GM23338 (cell line): ENCODE measurements at regions not wholly inside any gene's neighbourhood (a gene's known extent, or its start where the extent isn't known, plus 50 kb on each side); places are given as distances from the start of the nearest gene placed in this dataset.

Source experiments
- CREB1 ChIP-seq: fragments of 250-450 bp; sonication (Bioruptor Pico); IDR thresholded peaks from 2 replicates; pipeline ENCODE4 v1.5.0; 2020; ENCODE audit warnings: low read depth, mild to moderate bottlenecking, moderate library complexity
- CTCF ChIP-seq, 2 experiments: fragments of 200-600 bp in 1 of 2; sonication (generic) in 1 of 2; conservative IDR thresholded peaks; 2 replicates each; pipeline versions ENCODE4 v1.5.1 to v1.6.1; 2016 to 2017; ENCODE audit warnings: antibody characterized with exemption in 2 of 2, low read depth in 2 of 2, mild to moderate bottlenecking in 2 of 2, moderate library complexity in 1 of 2
- ETS1 ChIP-seq: IDR thresholded peaks from 2 replicates; pipeline ENCODE4 v1.6.1; 2016; ENCODE audit warnings: antibody characterized with exemption
- EZH2 ChIP-seq: fragments of 200-600 bp; sonication (generic); IDR thresholded peaks from one replicate; pipeline ENCODE4 v1.8.0; 2017; ENCODE audit warnings: antibody characterized with exemption, mild to moderate bottlenecking, low read depth; ENCODE audit not compliant: unreplicated experiment
- EZH2phosphoT487 ChIP-seq: fragments of 200-600 bp; sonication (generic); IDR thresholded peaks from one replicate; pipeline ENCODE4 v1.8.1; 2018; ENCODE audit warnings: antibody characterized with exemption; ENCODE audit not compliant: unreplicated experiment
- JUNB ChIP-seq: IDR thresholded peaks from one replicate; pipeline ENCODE4 v1.6.1; 2016; ENCODE audit warnings: antibody characterized with exemption; ENCODE audit not compliant: unreplicated experiment
- NANOG ChIP-seq: IDR thresholded peaks from 2 replicates; pipeline ENCODE4 v1.6.1; 2016; ENCODE audit warnings: antibody characterized with exemption, borderline replicate concordance
- POLR2AphosphoS5 ChIP-seq: IDR thresholded peaks from 2 replicates; pipeline ENCODE4 v1.6.1; 2016; ENCODE audit warnings: antibody characterized with exemption, low read depth
- REST ChIP-seq: IDR thresholded peaks from one replicate; pipeline ENCODE4 v1.6.1; 2018; ENCODE audit warnings: antibody characterized with exemption; ENCODE audit not compliant: unreplicated experiment
- STAT1 ChIP-seq: IDR thresholded peaks from one replicate; pipeline ENCODE4 v1.6.1; 2016; ENCODE audit warnings: antibody characterized with exemption; ENCODE audit not compliant: unreplicated experiment
- ZNF331 ChIP-seq: fragments of 250-450 bp; sonication (Bioruptor Pico); IDR thresholded peaks from 2 replicates; pipeline ENCODE4 v1.5.0; 2020; ENCODE audit warnings: low read depth, mild to moderate bottlenecking, moderate library complexity

- TF ChIP-seq EZH2 (no peak), CTCF (conservative IDR thresholded peaks at IDR 0.05; ENCODE audit: low read depth in 2 of 2) (no peak), POLR2AphosphoS5 (no peak), CREB1 (CRISPR knock-in tag) (no peak), ETS1 (no peak), REST (no peak), JUNB (no peak), EZH2phosphoT487 (no peak), ZNF331 (CRISPR knock-in tag) (no peak), NANOG (no peak), STAT1 (no peak)
Measured at GRCh38 chr7:85703251-85704010, 516.6 kb upstream of the SEMA3D start.
